K562 (cell line): ENCODE measurements at regions not wholly inside any gene's neighbourhood (a gene's known extent, or its start where the extent isn't known, plus 50 kb on each side); places are given as distances from the start of the nearest gene placed in this dataset.

Source experiments
- ATAC-seq: fragments of 200-7000 bp; cut with Tn5 transposase; 3 replicates; pipeline ENCODE4 v1.9.1; 2020; ENCODE audit warnings: moderate library complexity
- BruUV-seq: library from RNA; stranded (reverse); fragments of 400-500 nt; replicated peaks from 2 replicates; lab custom pipeline; 2021; lab: Mats Ljungman, UMichigan
- CTCF ChIA-PET: fragments of 300-600 bp; formaldehyde crosslinking; extraction: SDS; loops from one replicate; lab custom pipeline; 2021; ENCODE audit warnings: low intra/inter-chr PET ratio; lab: Yijun Ruan, JAX
- POLR2A ChIA-PET: fragments of 300-600, 350-650 bp; sonication (Branson Sonifier 250); formaldehyde crosslinking; extraction: SDS; loops from one replicate; lab custom pipeline; 2021; ENCODE audit warnings: antibody characterized with exemption, inconsistent platforms; lab: Yijun Ruan, JAX
- DNase-seq, 4 experiments: peaks; one replicate each; pipeline versions ENCODE4 v3.0.0 to v3.0.0-alpha.2; 2011 to 2018; ENCODE audit warnings: low spot score in 3 of 4, mixed read lengths in 3 of 4; ENCODE audit errors: extremely low read depth in 1 of 4
- FAIRE-seq: peaks from 2 replicates; lab custom pipeline; 2011; peaks lifted over from hg19 to GRCh38; lab: Jason Lieb, UNC
- H2AFZ ChIP-seq: 2 replicates; pipeline ENCODE4 v1.6.0; 2011; ENCODE audit warnings: low read depth, low read length, control low read depth, inconsistent platforms
- H3K27ac ChIP-seq: fragments of 200-600 bp; 3 replicates; pipeline ENCODE4 v1.8.0; 2011; ENCODE audit warnings: low read depth, mild to moderate bottlenecking, control low read depth, inconsistent platforms, low read length, moderate library complexity, mixed read lengths; ENCODE audit errors: extremely low read depth
- H3K27me3 ChIP-seq, 2 experiments: fragments of 300-600 bp in 1 of 2; 2 replicates in 1 of 2; 3 replicates in 1 of 2; pipeline versions ENCODE4 v1.6.0 to v1.8.0; 2011; ENCODE audit warnings: inconsistent platforms in 2 of 2, low read length in 2 of 2, mild to moderate bottlenecking in 1 of 2, mixed read lengths in 1 of 2, moderate library complexity in 1 of 2; ENCODE audit not compliant: control insufficient read depth in 2 of 2, insufficient read depth in 2 of 2
- H3K36me3 ChIP-seq: fragments of 300-600 bp; 3 replicates; pipeline ENCODE4 v1.8.0; 2011; ENCODE audit warnings: mild to moderate bottlenecking, low read length, inconsistent platforms; ENCODE audit not compliant: control insufficient read depth, insufficient read depth
- H3K4me1 ChIP-seq, 2 experiments: fragments of 200-600 bp in 1 of 2; replicated peaks in 1 of 2; 2 replicates in 1 of 2; 3 replicates in 1 of 2; pipeline versions ENCODE4 v1.5.1 to v1.8.0; 2011; ENCODE audit warnings: inconsistent platforms in 2 of 2, low read length in 2 of 2, mild to moderate bottlenecking in 1 of 2, mixed read lengths in 1 of 2, moderate library complexity in 1 of 2; ENCODE audit not compliant: control insufficient read depth in 2 of 2, insufficient read depth in 2 of 2
- H3K4me2 ChIP-seq: 2 replicates; pipeline ENCODE4 v1.6.1; 2011; ENCODE audit warnings: low read length, control low read depth, inconsistent platforms, mixed read lengths; ENCODE audit not compliant: insufficient read depth
- H3K4me3 ChIP-seq: fragments of 200-600 bp; sonication (generic), shearing (Covaris generic); 2 replicates; pipeline ENCODE4 v1.5.1; 2016; ENCODE audit warnings: control low read depth, inconsistent platforms
- H3K79me2 ChIP-seq: fragments of 200-600 bp; 3 replicates; pipeline ENCODE4 v1.8.0; 2011; ENCODE audit warnings: low read length, inconsistent platforms; ENCODE audit not compliant: control insufficient read depth, insufficient read depth
- H3K9ac ChIP-seq, 2 experiments: 2 replicates each; pipeline versions ENCODE4 v1.6.0 to v1.6.1; 2011; ENCODE audit warnings: low read depth in 2 of 2, low read length in 2 of 2, control low read depth in 1 of 2, inconsistent platforms in 1 of 2, mild to moderate bottlenecking in 1 of 2, mixed read lengths in 1 of 2; ENCODE audit not compliant: insufficient read depth in 1 of 2
- H3K9me1 ChIP-seq: one replicate; pipeline ENCODE4 v1.6.0; 2011; ENCODE audit warnings: inconsistent platforms, mild to moderate bottlenecking, low read length, moderate library complexity; ENCODE audit not compliant: control insufficient read depth, insufficient read depth
- H3K9me3 ChIP-seq: replicated peaks from 2 replicates; pipeline ENCODE4 v1.5.1; 2011; ENCODE audit warnings: low read depth, low read length, inconsistent platforms; ENCODE audit not compliant: control insufficient read depth, insufficient read depth
- H4K20me1 ChIP-seq: replicated peaks from 2 replicates; pipeline ENCODE4 v1.6.1; 2011; ENCODE audit warnings: low read length, inconsistent platforms, mixed read lengths; ENCODE audit not compliant: control insufficient read depth, insufficient read depth
- ARID2 ChIP-seq: fragments of 450-650 bp; IDR thresholded peaks from 2 replicates; pipeline ENCODE4 v1.6.1; 2017; ENCODE audit warnings: antibody characterized with exemption, mild to moderate bottlenecking
- CREM ChIP-seq: IDR thresholded peaks from 2 replicates; pipeline ENCODE4 v1.6.1; 2014; ENCODE audit warnings: antibody characterized with exemption, low read depth
- EP300 ChIP-seq: IDR thresholded peaks from 2 replicates; pipeline ENCODE4 v1.6.1; 2012; ENCODE audit warnings: low read length, improper control_type of control experiment
- HDAC6 ChIP-seq: IDR thresholded peaks from 2 replicates; pipeline ENCODE4 v1.6.1; 2012; ENCODE audit warnings: low read depth, mild to moderate bottlenecking, control low read depth, inconsistent platforms, low read length, moderate library complexity
- KLF10 ChIP-seq: fragments of 250-450 bp; sonication (Bioruptor Pico); IDR thresholded peaks from 2 replicates; pipeline ENCODE4 v1.6.1; 2021; ENCODE audit warnings: matching md5 sums
- NFE2 ChIP-seq: IDR thresholded peaks from 2 replicates; pipeline ENCODE4 v1.6.1; 2014; ENCODE audit warnings: antibody characterized with exemption, low read depth
- NR4A1 ChIP-seq, 2 experiments: fragments of 250-450 bp in 1 of 2; fragments of 450-650 bp in 1 of 2; sonication (Bioruptor Pico) in 1 of 2; IDR thresholded peaks; 2 replicates each; pipeline versions ENCODE4 v1.4.0 to v1.6.1; 2016 to 2020; ENCODE audit warnings: mild to moderate bottlenecking in 2 of 2, missing compliant biosample characterization in 1 of 2, missing genetic modification characterization in 1 of 2, moderate library complexity in 1 of 2
- SIN3B ChIP-seq: fragments of 450-650 bp; IDR thresholded peaks from 2 replicates; pipeline ENCODE4 v1.6.1; 2017; ENCODE audit warnings: low read depth, mild to moderate bottlenecking, moderate library complexity
- TAF15 ChIP-seq: fragments of 200-400 bp; formaldehyde crosslinking; IDR thresholded peaks from 2 replicates; pipeline ENCODE4 v1.6.1; 2017; ENCODE audit warnings: mild to moderate bottlenecking, low read depth, low read length, moderate library complexity
- ZNF316 ChIP-seq: fragments of 450-650 bp; IDR thresholded peaks from 2 replicates; pipeline ENCODE4 v1.6.1; 2016
- ZNF778 ChIP-seq: fragments of 450-650 bp; formaldehyde crosslinking; IDR thresholded peaks from 2 replicates; pipeline ENCODE4 v1.4.0; 2020; ENCODE audit warnings: mild to moderate bottlenecking, moderate library complexity
- WGBS: fragments of 100-300 bp; shearing (Covaris generic); methylation state at CpG from one replicate; pipeline ENCODE4 v1.1.6; 2016; ENCODE audit warnings: low coverage, mixed read lengths; ENCODE audit not compliant: insufficient coverage; ENCODE audit errors: missing lambda C conversion rate; 5-methylcytosine and 5-hydroxymethylcytosine counted together
- in situ Hi-C: fragments of 300-500 bp; cut with MboI; formaldehyde crosslinking; loops from 4 replicates; pipeline ENCODE4 v1.15.0; 2018; ENCODE audit warnings: inconsistent platforms, mixed read lengths
- intact Hi-C: fragments of 100-400 bp; cut with micrococcal nuclease; formaldehyde crosslinking; loops from 2 replicates; pipeline ENCODE4 v1.14.2; 2022
- TF ChIP-seq, protein P1 (sequence below): sonication (generic); formaldehyde crosslinking; IDR thresholded peaks from 2 replicates; pipeline ENCODE4 v1.8.1; 2023; ENCODE audit warnings: mild to moderate bottlenecking, missing genetic modification reagents

DNA sequence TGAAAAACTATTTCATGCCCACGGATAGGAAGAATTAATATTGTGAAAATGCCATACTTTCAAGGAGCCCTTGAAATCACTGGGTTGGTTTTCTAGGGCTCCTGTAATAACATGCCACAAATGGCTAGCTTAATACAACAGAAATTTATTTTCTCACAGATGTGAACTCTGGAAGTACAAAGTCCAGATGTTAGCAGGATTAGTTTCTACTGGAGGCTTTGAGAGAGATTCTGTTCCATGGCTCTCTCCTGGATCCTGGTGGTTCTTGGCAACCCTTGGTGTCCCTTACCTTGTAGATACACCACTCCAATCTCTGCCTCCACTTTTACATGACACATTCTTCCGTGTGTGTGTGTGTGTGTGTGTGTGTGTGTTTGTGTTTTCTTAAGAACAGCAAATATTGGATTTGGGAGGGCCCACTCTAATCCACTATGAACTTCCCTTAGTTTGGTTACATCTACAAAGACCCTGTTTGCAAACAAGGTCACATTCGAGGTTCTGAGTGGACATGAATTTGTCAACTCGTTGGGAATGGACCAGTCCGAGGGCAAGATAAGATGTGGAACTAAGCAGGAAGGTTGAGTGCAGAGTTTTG is 381.1 kb downstream of the IPO8 start:
- BruUV-seq: no TSS peak
- Histone ChIP-seq H3K79me2 (no peaks in the 10 kb centered on the region), H3K4me3 (no peak overlapping the region), H3K9ac (no peak overlapping the region), H3K27ac (no peak overlapping the region), H3K36me3 (no peaks in the 10 kb centered on the region), H3K4me1 (no peaks in the 10 kb centered on the region), H3K9me3 (no peaks in the 10 kb centered on the region), H3K4me2 (no peak overlapping the region), H4K20me1 (no peaks in the 10 kb centered on the region), H3K9me1 (no peaks in the 10 kb centered on the region), H2AFZ (no peak overlapping the region), H3K27me3 (no peaks in the 10 kb centered on the region)
- FAIRE-seq (no peak), DNase-seq (no peak), ATAC-seq (no peak)
- intact Hi-C loops: no loop called here
- in situ Hi-C loops: no loop called here
- WGBS: 0% methylated on average over 5 of the region's 5 CpGs
- TF ChIP-seq ZNF316 (no peak), TAF15 (no peak)
- ChIA-PET CTCF (no interaction called here), POLR2A (no interaction called here)

DNA sequence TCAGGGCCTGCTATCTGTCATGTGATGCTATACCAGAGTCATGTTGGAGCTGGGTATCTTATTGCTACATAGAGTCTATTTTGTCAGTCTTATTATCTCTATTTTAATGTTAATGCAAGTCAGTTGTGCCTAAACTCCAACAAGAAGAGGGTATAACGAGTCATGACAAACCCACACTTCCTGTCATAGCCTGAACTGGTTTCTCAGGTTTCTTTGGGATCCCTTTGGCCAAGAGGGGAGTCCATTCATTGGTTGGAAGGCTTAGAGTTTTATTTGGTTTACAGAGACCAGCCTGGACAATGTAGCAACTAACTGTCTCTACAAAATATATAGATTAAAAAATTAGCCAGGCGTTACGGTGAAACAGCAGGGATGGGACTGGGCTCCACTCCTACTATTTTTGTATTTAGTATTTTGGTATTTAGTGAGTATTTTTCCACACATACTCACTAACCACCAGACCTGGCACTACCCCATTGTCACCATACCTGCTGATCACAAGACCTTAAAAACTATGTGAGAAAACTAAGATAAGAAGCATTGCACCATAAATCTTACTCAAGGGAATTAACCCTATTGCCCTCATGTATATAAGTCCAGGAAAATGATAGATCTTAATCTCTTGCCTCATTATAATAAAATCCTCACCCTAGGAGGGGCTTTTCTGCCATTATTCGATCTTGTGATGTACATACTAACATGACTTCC is 387.5 kb downstream of the IPO8 start:
- no peaks in the 10 kb centered on the region for H4K20me1 ChIP-seq
- H3K9ac ChIP-seq: no peak overlapping the region
- 4% methylated on average over 4 of the region's 4 CpGs for WGBS
- FAIRE-seq (no peak), DNase-seq (no peak), ATAC-seq (no peak)
- no peaks in the 10 kb centered on the region for H3K36me3 ChIP-seq
- H3K4me3 ChIP-seq: no peak overlapping the region
- ChIA-PET CTCF (no interaction called here), POLR2A (no interaction called here)
- in situ Hi-C loops (no loop called here), intact Hi-C loops (no loop called here)
- no peaks in the 10 kb centered on the region for H3K9me3 ChIP-seq
- H2AFZ ChIP-seq: no peak overlapping the region
- H3K4me1 ChIP-seq: no peaks in the 10 kb centered on the region
- no peaks in the 10 kb centered on the region for H3K27me3 ChIP-seq
- H3K79me2 ChIP-seq: no peaks in the 10 kb centered on the region
- H3K4me2 ChIP-seq: no peak overlapping the region
- BruUV-seq: no TSS peak
- H3K9me1 ChIP-seq: no peaks in the 10 kb centered on the region
- no peak overlapping the region for H3K27ac ChIP-seq
- no peak for TF ChIP-seq HDAC6
- TF ChIP-seq, protein P1, sequence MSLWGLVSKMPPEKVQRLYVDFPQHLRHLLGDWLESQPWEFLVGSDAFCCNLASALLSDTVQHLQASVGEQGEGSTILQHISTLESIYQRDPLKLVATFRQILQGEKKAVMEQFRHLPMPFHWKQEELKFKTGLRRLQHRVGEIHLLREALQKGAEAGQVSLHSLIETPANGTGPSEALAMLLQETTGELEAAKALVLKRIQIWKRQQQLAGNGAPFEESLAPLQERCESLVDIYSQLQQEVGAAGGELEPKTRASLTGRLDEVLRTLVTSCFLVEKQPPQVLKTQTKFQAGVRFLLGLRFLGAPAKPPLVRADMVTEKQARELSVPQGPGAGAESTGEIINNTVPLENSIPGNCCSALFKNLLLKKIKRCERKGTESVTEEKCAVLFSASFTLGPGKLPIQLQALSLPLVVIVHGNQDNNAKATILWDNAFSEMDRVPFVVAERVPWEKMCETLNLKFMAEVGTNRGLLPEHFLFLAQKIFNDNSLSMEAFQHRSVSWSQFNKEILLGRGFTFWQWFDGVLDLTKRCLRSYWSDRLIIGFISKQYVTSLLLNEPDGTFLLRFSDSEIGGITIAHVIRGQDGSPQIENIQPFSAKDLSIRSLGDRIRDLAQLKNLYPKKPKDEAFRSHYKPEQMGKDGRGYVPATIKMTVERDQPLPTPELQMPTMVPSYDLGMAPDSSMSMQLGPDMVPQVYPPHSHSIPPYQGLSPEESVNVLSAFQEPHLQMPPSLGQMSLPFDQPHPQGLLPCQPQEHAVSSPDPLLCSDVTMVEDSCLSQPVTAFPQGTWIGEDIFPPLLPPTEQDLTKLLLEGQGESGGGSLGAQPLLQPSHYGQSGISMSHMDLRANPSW (CRISPR knock-in tag): no peak
- no peak for TF ChIP-seq NFE2
- no peak for TF ChIP-seq EP300
- no peak for TF ChIP-seq ZNF778 (CRISPR knock-in tag)
- TF ChIP-seq ARID2: no peak
- TF ChIP-seq CREM: no peak
- TF ChIP-seq SIN3B: no peak
- TF ChIP-seq KLF10 (CRISPR knock-in tag): no peak
- no peak for TF ChIP-seq NR4A1 (CRISPR knock-in tag; IDR thresholded peaks at IDR 0.05)
- no peak for TF ChIP-seq NR4A1 (tag; IDR thresholded peaks at IDR 0.05)
